SK-N-MC (cell line): ENCODE measurements at regions not wholly inside any gene's neighbourhood (a gene's known extent, or its start where the extent isn't known, plus 50 kb on each side); places are given as distances from the start of the nearest gene placed in this dataset.

Source experiments
- EZH2 ChIP-seq: fragments of 200-600 bp; sonication (generic); IDR thresholded peaks from one replicate; pipeline ENCODE4 v1.6.1; 2017; ENCODE audit warnings: antibody characterized with exemption
- FOXP2 ChIP-seq: optimal IDR thresholded peaks from 2 replicates; pipeline ENCODE3; 2011; ENCODE audit warnings: mild to moderate bottlenecking, moderate library complexity; ENCODE audit not compliant: insufficient read depth; ENCODE audit errors: extremely low read length, control extremely low read depth
- POLR2AphosphoS5 ChIP-seq: IDR thresholded peaks from 2 replicates; pipeline ENCODE4 v1.6.1; 2012; ENCODE audit warnings: mild to moderate bottlenecking, low read depth, low read length, borderline replicate concordance

DNA sequence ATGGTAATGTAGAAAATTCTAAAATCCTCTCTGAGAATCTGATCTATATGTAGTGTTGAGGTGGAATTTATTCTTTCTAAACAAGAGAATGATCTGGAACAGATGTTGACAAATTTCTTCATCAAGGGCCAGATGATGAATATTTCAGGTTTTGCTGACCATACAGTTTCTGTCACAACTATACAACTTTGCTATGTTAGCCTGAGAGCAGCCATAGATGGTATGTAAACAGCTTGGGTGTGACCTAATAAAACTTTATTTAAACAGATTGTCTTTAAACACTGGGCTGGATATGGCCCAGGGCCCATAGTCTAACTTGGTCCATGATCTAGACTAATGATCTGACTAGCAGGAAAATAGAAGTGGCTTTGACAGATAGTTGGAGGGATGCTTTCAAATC, 213.6 kb upstream of the CELF2 start:
- TF ChIP-seq FOXP2 (no peak), POLR2AphosphoS5 (no peak), EZH2 (no peak)
